NOMO-1 (cell line): ENCODE measurements at regions not wholly inside any gene's neighbourhood (a gene's known extent, or its start where the extent isn't known, plus 50 kb on each side); places are given as distances from the start of the nearest gene placed in this dataset.

ENCODE experiments used
- DNase-seq, 2 experiments: peaks; one replicate each; lab custom pipeline; 2025; ENCODE audit not compliant: unreplicated experiment in 2 of 2; lab: John Stamatoyannopoulos, UW

DNA sequence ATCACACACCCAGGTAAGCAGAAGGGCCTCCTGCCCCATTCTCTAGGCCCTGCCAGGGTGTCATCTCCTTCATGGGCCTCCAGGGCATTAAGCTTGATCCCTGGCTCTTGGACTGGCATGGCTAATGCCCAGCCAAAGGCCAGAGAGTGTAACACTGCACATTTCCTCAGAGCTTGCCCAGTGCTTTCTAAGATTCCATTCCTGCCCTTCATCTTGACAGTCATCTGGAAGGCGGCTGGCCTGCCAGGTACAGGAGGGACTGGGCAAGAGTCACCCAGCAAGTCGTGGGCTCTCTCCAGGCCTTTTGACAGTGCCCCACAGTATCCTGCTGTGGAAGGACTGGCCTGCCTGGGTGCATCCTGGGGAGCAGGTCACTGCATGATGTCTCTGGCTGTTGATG lies 268.9 kb downstream of the HAUS1 start:
- no peak for DNase-seq

DNA sequence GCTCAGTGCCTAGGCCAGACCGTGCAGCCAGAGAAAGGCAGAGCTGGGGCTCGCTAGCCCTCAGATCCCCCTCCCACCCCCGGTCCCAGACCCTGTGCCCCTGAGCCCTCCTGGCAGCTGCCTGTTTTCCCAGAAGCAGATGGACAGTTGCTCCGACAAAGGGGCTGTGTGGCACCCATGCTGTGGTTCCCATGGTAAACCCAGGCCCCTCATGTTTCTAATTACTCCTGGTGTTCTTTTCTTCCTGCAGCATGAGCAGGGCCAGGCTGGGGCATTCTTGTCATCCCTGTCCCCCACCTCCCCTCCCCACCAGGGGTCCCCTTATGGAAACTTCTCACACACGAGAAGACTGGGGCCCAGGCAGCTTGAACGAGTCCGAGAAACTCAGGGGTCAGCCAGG lies 269.6 kb downstream of the HAUS1 start:
- no peak for DNase-seq

DNA sequence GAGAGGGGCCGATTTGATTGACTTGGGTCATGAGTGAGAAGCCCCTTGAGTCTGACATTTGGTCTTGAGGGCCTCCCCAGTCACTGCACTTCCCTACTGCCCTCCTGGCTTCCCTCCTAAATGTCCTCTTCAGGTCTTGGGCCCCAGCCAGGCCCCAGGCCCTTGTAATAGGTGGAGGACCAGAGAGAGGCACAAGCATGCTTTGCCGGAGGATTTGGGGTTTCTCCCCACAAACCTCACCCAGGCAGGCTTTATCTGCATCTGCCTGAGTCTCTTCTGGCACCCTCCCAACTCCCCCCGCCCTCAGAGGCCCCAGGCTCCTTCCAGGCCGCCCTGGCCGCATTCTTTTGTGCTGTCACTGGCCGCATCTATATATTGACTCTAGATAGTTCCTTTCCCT lies 270.7 kb downstream of the HAUS1 start:
- DNase-seq, result no peak

DNA sequence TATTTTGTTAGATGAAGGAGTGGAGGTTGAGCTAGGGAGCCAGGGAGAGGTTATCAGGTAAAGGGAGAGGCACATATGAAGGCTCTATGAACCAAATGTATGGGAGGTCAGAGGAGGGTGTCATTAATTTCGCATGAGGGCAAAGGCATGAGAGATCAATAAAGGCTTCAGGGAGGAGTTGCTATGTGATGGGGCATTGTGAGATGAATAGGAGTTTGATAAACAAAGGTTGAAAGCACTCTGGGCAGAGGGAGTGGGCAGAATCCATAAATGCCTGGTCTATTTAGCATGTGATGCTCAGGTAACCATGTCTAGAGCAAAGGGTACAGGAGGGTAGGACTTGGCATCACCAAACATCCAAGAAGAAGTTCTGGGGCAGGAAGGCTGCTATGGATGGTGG lies 273.4 kb downstream of the HAUS1 start:
- DNase-seq, result no peak

DNA sequence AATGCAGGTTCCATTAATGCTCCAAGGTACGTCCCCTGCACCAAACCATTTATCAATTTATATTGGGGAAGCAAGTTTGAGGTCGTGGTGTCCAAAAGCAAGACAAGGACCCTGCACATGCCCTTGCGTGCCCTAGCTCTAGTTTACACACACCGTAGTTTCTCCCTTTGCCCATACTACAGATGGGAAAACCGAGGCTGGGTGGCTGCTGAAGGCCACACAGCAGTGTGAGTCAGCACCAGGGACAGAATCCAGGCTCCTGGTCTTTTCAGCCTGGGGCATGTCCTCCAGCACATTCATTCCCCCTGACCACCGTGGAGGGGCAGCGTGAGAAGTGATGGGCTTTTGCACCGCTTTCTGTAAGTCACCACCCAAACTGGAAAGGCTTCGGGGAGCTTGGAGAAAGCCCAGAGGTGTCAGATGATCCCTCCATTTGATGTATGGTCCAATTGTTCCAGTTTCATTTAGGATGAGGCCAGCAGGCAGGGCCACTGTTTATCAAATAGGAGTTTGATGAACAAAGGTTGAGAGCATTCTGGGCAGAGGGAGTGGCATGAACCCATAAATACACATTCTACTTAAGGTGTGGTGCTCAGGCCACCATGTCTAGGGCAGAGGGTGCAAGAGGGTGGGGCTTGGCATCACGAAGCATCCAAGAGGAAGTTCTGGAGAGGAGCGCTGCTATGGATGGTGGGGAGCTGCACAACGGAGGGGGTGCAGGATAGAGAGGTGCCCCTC lies 274.1 kb downstream of the HAUS1 start:
- DNase-seq, result no peak

DNA sequence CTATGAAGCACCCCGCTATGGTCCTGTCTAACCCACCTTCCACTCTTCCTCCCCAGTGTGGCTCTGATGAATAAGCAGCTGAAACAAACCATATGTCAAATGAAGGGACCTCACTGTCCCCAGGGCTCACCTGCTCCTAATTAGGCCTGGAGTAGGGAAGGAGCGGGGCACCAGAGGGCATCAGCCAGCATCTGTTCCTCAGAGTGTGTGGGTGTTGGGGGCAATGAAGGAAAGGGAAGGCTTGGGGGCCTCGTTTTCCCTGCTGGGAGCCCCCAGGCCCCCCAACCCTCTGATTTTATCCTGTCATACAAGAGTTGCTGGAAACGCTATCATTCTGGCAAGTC lies 274.7 kb downstream of the HAUS1 start:
- no peak for DNase-seq

DNA sequence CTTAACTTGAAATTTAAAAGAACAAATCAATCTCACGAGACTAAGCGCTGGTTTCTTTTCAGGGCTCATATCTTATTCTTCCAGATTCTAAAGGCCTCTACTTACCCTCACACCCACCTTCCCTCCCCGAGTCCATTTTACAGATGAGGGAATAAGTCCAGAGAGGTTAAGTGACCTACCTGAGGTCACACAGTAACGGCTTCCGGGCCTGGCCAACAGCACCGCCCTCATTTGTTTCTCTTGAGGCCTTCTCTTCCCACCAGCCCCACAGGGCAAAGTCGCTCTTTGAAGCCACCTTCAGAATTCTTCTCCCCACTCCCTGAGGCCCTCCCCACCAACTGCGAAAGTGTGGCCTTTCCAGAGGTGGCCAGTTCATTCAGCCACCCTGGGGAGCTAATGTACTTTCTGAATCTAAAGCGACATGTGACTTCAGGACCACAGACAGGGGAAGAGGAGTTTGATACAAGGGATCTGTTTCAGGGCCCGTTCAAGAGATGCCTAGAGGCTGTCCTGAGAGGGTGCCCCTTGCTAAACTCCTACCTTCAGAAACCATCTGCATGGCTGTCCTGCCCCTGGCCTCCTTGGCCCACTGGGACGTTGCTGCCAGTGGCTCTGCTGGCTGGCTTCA lies 275.3 kb downstream of the HAUS1 start:
- DNase-seq, result no peak

DNA sequence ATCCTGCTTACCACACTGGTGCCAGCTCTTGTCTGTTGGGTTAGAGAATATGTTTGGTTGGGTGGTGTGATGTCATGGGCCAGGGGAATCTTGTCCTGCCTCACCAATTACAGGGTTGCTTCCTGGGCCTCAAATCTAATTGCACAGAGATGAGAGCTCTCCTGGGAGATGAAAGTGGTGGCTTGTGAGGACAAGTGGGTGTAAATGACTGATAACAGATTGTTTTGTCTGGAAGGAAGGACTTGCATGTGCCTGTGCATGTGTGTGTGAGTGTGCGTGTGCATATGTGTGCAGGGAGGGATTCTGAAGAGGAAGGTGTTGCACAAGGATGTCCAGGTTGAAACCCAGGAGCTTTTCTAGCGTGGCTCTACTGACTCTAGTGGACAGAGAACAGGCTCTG lies 271.9 kb downstream of the LOXHD1 start:
- no peak for DNase-seq

DNA sequence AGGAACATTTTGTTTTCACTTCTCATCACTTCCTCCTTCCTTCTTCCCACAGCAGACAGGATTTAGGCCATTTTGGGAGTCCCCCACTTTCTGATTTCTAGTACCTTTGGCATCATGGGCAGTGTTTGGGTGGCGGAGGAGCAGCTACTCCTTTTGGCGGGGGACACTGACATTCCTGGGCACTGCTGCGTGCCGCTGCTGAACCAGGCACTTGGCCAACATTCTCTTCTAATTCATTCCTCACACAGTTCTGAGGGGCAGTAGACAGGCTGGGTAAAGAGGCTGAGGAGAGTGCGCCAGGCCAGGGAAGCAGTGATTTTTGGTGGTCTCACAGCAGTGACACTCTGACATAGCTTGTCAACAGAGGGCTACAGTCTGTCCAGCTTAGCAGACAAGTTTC lies 270.2 kb downstream of the LOXHD1 start:
- no peak for DNase-seq

DNA sequence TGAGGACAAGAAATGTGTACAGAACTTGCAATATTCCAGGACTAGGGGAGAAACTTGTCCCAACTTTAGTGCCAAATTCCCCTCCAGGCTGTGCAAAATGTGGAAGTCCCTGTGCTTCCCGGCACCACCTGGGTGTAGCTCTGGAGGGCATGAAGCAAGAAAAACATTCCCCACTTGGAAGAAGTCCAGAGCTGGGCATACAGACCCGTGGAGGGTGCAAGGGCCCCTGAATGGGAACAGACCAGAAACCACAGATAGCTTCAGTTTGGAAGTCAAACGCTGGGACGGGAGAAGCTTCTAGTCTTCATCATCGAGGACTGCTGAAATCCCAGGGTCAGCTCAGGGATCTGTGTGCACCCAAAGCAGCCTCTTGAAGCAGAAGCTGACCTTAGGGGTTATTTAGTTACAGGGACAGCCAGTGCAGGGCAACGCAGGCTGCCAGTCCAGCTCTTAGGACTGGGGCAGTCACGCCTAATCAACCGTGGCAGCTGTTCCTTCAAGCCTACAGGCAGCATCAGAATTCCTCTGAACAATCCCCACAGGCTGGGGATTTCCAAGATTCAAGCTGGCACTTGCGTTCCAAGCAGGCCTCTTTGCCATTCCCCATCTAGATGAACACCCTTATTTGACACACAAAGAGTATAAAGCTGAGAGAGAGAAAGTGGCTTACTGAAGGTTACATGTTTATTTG lies 269.4 kb downstream of the LOXHD1 start:
- DNase-seq, result no peak

DNA sequence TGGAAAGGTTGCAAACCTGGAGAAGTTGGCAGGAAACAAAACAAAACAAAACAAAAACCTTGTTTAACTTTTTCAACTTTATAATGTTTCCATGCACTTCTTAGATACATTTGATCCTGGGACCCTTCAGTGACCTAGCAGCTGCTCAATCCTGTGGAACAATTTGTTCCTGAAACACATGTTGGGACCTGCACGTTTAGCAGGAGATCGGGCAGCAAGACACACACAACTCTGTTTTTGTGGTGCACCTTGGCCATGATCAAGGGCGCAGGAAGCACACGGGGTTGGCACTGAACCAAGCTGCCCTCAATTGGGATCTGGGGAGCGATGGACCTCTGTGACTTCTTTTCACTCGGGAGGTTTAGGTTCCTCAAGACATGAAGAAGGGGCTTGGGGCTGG lies 268.7 kb downstream of the LOXHD1 start:
- no peak for DNase-seq

DNA sequence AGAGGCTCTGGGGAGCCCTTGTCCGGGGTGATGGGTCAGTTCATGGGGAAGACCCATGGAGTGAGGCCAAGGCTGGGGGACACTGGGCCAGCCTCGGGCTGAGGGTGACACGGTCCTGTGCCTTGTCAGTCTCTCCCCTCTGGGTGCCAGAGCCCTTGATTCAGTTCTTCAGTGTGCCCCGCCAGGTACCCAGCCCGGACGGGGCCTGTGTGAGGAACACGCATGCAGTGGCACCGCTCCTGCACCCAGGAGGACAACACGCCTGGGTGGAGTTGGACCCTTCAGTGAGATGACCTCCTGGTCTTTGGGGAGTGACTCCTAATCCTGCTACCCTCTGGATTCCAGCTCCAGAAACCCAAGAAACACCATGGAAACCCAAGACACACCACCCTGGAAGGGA lies 264.4 kb downstream of the LOXHD1 start:
- DNase-seq, result no peak

DNA sequence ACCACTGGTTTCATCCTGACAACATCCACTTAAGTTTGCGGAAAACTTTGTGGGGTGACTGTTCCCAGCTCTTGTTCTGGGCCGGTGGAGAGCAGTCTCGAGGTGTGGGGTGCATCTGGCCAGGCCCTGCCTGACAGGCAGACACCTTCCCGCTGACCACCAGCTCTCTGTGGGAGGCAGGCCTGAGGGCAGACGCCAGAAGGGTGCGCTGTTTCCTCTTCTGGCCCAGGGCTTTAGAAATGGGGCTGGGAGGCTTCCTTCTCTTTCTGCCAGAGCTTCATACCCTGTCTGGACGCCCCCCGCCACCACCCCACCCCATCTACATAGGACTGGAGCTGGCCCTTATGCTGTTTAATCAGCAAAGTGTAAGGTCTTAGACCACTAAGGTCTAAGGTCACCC lies 263.8 kb downstream of the LOXHD1 start:
- DNase-seq, result no peak

DNA sequence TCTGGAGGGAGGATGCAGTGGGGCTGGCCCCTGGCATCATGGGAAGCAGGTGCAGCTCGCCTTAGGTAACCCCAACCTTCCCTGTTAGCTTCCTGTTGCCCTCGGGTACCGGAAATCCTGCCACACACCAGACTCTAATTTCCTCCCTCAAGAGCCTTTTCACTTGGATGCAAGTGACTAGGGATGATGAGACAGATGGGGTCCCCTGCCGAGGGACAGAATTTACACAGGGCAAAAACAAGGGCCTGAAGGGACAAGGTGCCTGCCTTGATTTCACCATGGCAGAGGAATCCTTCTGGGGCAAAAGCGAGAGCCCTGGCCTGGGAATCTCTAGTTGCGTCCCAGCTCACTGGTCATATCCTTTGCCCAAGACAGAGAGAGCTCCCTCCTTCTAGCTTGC lies 263.1 kb downstream of the LOXHD1 start:
- DNase-seq, result no peak

DNA sequence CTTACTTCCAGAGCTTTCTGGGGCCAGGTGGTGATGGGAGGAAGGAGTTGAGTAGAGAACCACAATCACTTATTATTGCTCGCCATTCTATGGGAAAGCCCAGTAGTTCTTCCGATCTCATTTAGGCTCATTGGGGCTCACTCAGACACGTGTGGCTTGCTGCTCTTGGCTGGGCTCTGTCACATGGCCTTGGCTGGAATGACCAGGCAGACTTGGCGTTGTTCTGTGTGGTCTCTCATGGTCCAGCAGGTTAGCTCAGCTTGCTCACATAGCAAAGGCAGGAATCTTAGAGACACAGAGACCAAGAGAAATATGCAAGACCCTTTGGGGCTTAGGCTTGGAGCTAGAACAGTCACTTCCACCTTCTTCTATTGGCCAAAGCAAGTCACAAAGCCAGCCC lies 261.2 kb downstream of the LOXHD1 start:
- DNase-seq, result no peak

DNA sequence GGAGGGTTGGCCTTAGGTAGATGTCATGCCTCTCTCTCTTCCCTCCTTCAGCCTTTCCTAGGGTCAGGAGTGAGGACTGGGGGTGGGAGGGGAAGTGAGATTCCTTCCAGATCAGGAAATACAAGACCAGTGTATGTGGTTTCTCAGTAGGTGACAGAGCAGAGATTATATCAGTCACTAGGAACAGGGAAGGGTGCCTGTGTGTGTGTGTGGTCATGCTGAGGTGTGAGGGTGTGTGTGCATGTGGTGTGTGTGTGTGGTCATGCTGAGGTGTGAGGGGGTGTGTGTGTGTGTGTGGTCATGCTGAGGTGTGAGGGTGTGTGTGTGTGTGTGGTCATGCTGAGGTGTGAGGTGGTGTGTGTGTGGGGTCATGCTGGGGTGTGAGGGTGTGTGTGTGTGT lies 259.8 kb downstream of the LOXHD1 start:
- DNase-seq, result no peak

DNA sequence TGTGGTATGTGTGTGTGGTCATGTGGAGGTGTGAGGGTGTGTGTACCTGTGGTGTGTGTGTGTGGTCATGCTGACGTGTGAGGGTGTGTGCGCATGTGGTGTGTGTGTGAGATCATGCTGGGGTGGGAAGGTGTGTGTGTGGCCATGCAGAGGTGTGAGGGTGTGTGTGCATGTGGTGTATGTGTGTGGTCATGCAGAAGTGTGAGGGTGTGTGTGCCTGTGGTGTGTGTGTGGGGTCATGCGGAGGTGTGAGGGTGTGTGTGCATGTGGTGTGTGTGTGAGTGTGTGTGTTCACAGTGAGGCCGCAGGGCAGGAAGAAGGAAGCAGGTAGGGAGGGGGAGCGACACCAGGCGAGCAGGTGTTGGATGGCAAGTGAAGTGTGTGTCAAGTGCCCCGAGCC lies 259.0 kb downstream of the LOXHD1 start:
- DNase-seq, result no peak

DNA sequence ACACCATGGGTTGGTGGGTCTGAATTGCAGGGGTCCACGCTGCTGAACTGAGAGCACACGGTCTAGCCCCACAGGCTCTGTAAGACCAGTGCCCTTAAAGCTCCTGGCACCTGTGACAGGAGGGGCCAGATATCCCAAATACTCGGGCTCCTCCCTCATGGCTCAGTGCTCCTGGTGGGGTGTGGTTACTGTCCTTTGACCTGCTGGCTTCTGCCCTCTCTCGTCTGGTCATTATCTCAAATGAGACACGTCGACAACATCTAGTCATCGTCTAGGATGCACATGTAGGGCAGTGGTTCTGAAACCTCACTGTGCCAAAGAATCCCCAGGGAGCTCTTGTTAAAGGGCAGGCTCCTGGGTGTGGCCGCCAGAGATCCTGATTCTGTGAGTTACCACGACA lies 258.4 kb downstream of the LOXHD1 start:
- DNase-seq, result no peak

DNA sequence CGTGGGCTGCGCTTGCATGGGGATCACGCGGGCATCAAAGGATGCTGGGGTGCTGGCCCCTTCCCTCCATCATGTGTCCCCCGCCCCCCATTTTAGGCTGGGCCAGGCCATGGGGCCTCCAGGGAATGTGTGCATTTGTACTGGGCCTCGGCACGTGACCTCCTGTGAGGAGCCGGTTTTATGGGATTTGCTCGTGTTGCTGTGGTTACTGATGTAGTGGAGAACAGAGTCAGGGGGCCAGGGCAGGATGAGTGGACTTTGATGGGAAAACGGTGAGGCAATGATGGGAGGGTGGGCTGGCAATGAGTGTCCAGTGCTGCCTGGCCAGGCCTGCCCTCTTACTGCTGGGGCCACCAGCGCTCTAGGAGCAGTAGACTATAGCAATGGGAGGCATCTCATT lies 257.7 kb downstream of the LOXHD1 start:
- DNase-seq, result no peak

DNA sequence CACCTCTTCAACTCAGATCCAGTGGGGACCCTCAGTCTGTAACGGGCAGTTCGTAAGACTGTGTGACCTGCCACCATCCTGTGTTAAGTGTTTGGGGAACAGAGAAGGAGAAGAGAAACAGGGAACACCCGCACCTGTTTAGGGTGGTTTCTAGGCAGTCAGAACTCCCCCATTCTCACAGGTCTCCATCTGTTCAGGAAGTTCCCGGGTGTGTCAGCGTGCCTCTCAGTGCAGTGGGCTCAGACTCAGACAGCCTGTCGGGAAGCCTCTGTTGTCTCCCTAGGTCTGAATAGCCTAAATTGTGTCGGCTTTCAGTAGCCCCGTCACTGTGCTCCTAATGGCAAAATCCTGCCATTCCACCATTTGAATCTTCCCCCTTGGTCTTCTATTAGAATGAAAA lies 256.6 kb downstream of the LOXHD1 start:
- no peak for DNase-seq

DNA sequence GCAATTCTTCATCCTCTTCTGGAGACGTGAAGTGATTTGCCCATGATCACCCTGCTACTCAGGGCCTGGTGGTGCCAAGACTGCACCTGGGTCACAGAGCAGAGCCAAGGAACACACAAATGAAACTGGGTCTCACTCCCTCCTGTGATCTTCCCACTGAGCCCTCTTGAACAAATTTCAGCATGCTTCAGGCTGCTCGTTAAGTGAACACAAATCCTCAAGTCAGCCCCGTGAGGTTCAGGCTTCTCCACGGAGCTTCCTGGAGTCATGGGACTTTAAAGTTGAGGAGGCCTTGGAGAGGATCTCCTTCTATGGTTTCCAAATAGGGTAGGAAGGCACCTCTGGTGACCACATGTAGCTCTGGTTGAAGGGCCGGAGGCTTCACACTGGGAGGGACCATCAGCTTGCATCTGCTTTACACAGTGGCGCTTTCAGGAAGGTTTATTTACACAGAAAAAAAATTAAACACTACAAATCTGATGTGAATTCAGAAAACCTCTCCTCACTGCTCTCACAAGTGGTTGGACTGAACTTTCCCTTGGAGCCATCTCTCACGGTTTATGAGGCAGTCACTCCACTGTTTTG lies 255.4 kb downstream of the LOXHD1 start:
- DNase-seq, result no peak

DNA sequence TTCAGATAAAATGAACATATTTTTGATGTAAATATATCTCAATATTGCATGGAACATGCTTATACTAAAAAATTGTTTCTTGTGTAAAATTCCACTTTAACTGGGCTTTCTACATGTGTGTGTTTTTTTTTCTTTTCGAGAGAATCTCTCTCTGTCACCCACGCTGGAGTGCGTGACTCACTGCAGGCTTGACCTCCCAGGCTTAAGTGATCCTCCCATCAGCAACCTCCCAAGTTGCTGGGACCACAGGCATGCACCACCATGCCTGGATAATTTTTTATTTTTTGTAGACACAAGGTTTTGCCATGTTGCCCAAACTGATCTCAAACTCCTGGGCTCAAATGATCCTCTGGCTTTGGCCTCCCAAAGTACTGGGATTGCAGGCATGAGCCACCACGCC lies 254.6 kb downstream of the LOXHD1 start:
- no peak for DNase-seq
